ENCODE measurements at regions not wholly inside any gene's neighbourhood (a gene's known extent, or its start where the extent isn't known, plus 50 kb on each side); places are given as distances from the start of the nearest gene placed in this dataset.

DNA sequence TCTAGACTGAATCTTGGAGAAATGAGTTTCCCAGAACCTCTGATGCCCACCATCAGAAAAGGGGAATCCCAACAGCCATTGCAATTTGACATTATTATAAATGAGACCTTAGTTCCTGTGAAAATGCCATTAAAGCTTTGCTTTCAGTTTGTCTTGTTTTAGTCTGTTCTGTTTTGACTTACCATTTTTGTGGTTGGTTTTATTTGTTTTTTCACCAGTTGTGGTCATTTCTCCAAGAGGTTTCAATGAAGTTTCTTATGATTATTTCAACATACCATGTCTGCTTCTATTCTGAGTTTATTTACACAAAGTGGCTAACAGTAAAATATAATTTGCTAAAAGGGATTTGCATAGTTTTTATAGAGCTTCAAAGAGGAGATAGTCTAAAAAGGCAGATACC lies 175.0 kb upstream of the MCTP2 start:
- no peak for DNase-seq (ENCODE audit: low read depth)

- DNase-seq (ENCODE audit: low read depth), result no peak
Measured at GRCh38 chr15:94053626-94054025, 177.7 kb upstream of the MCTP2 start.

DNA sequence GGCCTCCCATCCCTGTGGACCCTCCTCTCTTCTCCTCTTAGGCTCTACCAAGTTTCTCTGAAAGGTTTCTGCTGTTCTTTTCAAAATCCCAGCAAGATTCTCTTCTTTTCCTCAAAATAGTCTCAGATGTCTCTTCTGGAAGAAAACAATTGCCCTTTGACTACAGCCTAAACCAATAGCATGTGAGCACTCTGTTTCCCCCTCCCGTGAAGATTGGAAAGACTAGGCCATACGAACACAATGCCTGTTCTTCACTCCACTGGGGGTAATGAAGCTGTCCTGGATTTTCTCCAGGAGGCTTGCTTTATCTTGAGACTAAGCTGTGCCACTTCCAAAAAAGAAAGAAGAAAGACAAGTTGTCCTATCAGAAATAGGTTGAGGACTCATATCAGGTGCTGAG lies 178.7 kb upstream of the MCTP2 start:
- DNase-seq (ENCODE audit: low read depth), result no peak

DNA sequence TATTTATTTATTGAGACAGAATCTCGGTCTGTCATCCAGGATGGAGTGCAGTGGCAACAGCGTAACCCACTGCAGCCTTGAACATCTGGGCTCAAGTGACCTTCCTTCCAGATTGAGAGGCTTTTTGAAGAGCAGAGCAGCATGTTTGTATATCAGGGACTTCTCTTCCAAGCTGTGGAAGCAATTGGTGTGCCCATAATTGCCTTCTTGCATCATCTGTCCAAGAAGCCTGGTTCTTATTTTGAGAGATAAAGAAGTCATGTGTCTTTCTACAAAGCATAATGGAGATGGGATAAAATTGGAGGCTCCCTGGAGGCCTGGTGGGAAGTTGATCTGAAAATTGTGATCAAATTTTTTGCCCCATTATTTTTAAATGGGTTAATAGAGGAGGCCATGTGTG lies 183.8 kb upstream of the MCTP2 start:
- no peak for DNase-seq (ENCODE audit: low read depth)

DNA sequence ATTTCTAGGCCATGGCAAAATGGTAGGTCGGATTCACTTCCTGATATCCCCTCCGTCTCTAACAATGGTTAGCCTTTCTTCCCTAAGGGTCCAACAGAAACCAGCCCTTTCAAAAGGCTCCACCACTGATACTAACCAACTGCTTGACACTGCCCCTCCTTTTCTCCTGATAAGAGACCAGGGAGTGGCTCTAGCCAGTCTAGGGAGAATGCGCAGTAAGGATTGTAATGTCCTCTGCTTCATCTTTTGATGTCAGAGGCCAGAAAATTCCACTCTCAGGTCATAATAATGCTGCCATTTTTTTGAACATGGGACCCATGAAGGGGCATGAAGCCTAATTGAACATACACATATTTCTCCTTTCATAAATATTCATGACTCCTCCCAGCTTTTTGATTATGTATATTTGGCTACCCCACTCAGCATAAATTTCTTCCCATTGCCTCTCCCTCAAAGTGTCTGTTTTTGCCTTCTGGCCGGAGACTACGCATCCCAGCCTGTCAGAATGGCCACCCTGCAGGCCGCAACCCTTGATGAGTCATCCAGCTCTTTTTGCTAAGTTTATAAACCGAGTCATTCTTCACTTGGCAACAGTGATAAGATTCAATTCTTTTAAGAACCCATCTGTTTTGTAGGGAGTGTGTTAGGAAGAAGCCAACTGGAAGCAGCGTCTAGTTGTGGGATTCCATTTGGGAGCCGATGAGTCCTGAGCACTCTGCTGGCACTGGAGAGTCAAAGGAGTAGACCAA lies 189.0 kb upstream of the MCTP2 start:
- no peak for DNase-seq (ENCODE audit: low read depth)

GRCh38 chr15:94041746-94042145 lies 189.6 kb upstream of the MCTP2 start:
- no peak for DNase-seq (ENCODE audit: low read depth)

DNA sequence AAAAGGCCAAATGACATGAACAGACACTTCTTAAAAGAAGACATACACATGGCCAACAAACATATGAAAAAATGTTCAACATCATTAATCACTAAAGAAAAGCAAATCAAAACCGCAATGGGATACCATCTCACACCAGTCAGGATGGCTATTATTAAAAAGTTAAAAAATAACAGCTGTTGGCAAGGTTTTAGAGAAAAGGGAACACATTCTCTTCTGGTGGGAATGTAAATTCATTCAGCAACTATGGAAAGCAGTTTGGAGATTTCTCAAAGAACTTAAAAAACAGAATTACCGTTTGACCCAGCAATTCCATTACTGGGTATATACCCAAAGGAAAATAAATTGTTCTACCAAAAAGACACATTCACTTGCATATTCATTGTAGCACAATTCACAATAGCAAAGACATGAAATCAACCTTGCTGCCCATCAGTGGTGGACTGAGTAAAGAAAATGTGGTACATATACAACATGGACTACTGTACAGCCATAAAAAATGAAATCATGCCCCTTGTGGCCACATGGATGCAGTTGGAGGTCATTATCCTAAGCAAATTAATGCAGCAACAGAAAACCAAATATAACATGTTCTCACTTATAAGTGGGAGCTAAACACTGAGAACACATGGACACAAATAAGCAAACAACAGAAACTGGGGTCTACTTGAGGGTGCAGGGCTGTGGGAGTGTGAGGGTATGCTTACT lies 190.7 kb upstream of the MCTP2 start:
- no peak for DNase-seq (ENCODE audit: low read depth)

- DNase-seq (ENCODE audit: low read depth), result no peak
Measured at GRCh38 chr15:94036156-94036555, 195.2 kb upstream of the MCTP2 start.

DNA sequence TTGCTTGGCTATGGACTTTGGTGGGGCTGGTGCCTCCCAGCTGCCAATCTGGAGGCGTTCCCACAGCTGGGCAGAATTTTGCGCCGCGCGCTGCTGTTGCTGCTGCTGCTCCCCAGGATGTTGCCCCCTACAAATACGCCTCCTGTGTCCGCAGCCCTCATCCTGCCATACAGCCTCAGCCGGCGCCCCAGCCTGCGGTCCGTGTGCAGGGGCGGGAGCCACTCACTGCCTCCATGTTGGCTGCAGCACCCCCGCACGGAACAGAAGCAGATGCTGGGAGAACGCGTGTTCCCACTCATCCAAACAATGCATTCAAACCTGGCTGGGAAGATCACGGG lies 197.7 kb upstream of the MCTP2 start:
- no peak for DNase-seq (ENCODE audit: low read depth)

- no peak for DNase-seq (ENCODE audit: low read depth)
Measured at GRCh38 chr15:94033014-94033682, 198.2 kb upstream of the MCTP2 start.

DNA sequence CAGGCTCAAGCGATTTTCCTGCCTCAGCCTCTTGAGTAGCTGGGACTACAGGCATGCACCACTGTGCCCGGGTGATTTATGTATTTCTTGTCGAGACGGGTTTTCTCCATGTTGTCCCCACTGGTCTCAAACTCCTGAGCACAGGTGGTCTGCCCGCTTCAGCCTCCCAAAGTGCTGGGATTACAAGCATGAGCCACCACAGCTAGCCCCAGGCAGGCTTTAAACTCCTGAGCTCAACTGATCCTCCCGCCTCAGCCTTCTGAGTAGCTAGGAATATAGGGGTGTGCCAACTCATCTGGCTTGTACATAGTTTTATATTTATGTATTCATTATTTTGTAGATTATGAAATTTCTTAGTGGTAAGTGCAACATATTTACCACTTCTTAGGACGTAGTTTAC lies 198.8 kb upstream of the MCTP2 start:
- no peak for DNase-seq (ENCODE audit: low read depth)

- DNase-seq (ENCODE audit: low read depth), result no peak
Measured at GRCh38 chr15:94031072-94031471, 200.3 kb upstream of the MCTP2 start.

GRCh38 chr15:94029495-94029894 lies 201.9 kb upstream of the MCTP2 start:
- no peak for DNase-seq (ENCODE audit: low read depth)

DNA sequence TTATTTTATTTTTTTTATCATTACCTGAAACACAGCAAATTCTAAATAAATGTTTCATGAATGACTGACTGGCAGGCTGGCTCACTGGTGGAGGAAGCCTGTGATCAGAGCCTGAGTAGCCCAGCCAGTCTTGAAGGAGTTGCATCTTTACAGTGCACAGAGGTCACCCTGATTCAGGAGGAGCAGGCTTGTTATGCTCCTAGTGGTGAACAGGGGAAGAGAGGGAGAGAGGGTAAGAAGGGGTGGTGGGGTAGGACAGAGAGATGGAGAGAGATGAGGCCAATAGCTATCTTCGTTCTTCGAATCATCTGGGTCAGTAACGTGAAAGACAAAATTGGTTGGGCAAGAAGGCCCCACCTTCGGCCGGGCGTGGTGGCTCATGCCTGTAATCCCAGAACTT lies 202.6 kb upstream of the MCTP2 start:
- no peak for DNase-seq (ENCODE audit: low read depth)

DNA sequence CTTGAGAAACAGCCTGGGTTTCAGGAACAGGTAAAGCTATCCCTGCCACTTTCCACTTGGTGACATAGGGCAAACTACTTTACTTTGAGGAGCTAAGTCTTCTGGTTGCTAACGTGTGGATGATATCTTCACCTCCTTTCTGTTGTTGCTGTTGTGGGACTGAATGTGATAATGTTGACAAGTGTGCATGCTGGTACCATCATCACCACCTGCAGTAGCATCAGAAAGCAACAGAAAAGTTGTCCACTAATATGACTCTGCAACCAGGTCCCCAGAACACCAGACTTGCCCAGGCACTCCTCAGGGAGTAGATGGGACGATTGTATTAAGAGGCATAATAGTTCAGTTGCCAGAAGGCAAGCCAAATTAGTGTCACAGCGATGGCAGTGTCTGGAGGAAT lies 203.2 kb upstream of the MCTP2 start:
- DNase-seq (ENCODE audit: low read depth), result no peak

DNA sequence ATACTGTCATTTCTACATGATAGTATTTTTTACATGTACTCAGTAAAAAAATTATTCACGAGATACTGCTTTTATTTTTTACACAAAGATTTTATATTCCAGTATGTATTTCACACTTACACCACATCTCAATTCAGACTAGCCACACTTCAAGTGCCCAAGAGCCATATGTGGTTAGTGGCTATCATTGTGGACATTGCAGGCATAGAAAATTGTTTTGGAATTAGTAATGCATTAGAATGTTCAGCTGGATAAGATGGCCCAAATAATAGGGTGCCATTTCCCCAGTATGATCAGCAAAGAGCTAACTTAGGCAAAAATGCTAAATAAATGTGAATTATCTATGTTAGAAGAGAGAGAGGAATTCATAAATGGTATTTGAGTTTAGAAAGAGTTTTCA lies 203.8 kb upstream of the MCTP2 start:
- no peak for DNase-seq (ENCODE audit: low read depth)

GRCh38 chr15:94026458-94027304 lies 204.7 kb upstream of the MCTP2 start:
- DNase-seq (ENCODE audit: low read depth), result no peak

DNA sequence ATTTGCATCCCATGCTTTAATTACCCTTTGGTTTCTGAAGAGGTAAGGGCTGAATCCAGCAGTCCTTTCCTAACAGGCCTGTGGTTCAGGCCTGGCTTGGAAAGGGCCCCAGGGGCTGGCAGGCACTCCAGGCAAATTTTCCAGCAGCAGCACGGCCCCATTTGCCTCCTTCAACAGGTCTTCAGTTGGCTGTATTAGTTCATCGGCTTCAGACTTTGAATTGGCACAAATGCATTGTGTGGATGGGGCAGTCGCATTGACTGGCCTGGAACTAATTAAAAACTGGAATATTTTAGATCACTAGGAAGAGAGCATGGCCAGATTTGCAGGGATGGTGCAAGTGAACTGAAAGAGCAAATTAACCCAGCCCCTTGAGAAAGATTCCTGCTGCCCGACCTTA lies 207.8 kb upstream of the MCTP2 start:
- no peak for DNase-seq (ENCODE audit: low read depth)

GRCh38 chr15:94021621-94022320 lies 209.6 kb upstream of the MCTP2 start:
- DNase-seq (ENCODE audit: low read depth), result no peak

DNA sequence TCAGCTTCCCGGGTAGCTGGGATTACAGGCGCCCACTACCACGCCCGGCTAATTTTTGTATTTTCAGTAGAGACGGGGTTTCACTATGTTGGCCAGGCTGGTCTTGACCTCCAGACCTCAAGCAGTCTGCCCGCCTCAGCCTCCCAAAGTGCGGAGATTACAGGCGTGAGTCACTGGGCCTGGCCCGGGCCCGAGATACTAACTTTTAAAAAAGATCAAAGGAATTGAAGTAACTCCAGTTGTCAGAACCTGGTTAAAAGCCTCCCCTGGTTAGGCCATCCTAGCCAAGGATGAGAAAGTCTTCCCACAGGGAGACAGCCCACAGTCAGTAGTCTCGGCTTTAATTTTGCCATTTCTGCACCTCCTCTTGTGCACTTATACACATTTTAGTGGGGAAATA lies 212.3 kb upstream of the MCTP2 start:
- no peak for DNase-seq (ENCODE audit: low read depth)

DNA sequence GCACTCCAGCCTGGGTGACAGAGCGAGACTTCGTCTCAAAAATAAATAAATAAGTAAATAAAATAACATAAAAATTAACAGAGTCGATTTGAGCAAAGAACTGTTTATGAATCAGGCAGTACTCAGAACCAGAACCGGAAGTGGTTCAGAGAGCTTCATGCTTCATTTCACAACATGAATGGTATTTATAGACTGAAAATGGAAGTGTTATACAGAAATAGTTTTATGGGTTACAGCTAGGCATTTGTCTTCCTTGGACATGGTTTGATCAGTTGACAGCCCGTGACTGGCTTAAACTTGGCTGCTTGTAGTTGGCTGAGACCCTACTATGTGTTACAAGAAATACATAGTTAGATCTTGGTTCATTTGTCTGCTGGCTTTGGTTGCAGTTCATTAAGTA lies 216.0 kb upstream of the MCTP2 start:
- no peak for DNase-seq (ENCODE audit: low read depth)

Measured in LHCN-M2 (cell line).